ENCODE measurements at regions not wholly inside any gene's neighbourhood (a gene's known extent, or its start where the extent isn't known, plus 50 kb on each side); places are given as distances from the start of the nearest gene placed in this dataset.

DNA sequence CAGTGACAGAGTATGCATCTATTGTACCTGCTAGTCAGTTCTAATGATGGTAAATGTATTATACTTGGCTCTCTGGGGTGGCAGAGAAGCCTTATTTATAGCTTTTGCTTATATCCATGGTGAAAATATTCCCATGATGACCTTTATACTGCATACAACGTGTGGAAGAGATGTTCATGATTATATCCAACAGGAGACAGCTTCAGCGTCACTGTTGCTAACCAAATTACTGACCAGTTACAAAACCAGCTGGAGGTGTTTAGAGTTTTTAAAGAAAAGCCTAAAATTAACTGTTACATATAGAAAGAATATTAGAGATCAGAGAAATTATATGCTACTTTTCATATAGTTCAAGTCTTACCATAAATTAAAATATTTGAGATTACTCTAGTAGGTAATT lies 280.8 kb downstream of the ETV1 start:
- Histone ChIP-seq H3K36me3 (ENCODE audit: low read depth) (no peaks in the 10 kb centered on the region), H3K9me3 (ENCODE audit: insufficient read depth, low read depth) (no peaks in the 10 kb centered on the region), H3K4me3 (no peak overlapping the region), H3K9me2 (ENCODE audit: insufficient read depth) (no peaks in the 10 kb centered on the region; the same call in 1 of the 2 replicates), H2AFZ (no peak overlapping the region; the same call in 1 of the 2 replicates), H4K20me1 (ENCODE audit: insufficient read depth) (no peaks in the 10 kb centered on the region), H3K27ac (no peak overlapping the region), H3K79me2 (ENCODE audit: low read depth) (no peaks in the 10 kb centered on the region), H3F3A (ENCODE audit: insufficient read depth, low read depth) (no peaks in the 10 kb centered on the region), H3K4me2 (no peak overlapping the region), H3K4me1 (replicated peaks; ENCODE audit: insufficient read depth) (no peaks in the 10 kb centered on the region), H3K27me3 (ENCODE audit: insufficient read depth, low read depth) (no peaks in the 10 kb centered on the region)
- no peak for TF ChIP-seq EZH2 (IDR thresholded peaks at IDR 0.05; ENCODE audit: low read depth)
- TF ChIP-seq, protein P1, sequence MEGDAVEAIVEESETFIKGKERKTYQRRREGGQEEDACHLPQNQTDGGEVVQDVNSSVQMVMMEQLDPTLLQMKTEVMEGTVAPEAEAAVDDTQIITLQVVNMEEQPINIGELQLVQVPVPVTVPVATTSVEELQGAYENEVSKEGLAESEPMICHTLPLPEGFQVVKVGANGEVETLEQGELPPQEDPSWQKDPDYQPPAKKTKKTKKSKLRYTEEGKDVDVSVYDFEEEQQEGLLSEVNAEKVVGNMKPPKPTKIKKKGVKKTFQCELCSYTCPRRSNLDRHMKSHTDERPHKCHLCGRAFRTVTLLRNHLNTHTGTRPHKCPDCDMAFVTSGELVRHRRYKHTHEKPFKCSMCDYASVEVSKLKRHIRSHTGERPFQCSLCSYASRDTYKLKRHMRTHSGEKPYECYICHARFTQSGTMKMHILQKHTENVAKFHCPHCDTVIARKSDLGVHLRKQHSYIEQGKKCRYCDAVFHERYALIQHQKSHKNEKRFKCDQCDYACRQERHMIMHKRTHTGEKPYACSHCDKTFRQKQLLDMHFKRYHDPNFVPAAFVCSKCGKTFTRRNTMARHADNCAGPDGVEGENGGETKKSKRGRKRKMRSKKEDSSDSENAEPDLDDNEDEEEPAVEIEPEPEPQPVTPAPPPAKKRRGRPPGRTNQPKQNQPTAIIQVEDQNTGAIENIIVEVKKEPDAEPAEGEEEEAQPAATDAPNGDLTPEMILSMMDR (conservative IDR thresholded peaks at IDR 0.05), result no peak
- BruUV-seq (replicated peaks), result no TSS peak
- intact Hi-C loops (cut with micrococcal nuclease; ENCODE audit: unreplicated experiment), result no loop called here
- CTCF ChIA-PET, result interaction anchor here (0.6 kb wide), 1 partner anchor 428 kb away, joined by 4 read pairs; no protein-coding TSS in a partner anchor
- no peak for DNase-seq
- POLR2A ChIA-PET (ENCODE audit: unreplicated experiment), result no interaction called here

- Histone ChIP-seq H3K9me2 (ENCODE audit: insufficient read depth) (no peaks in the 10 kb centered on the region), H2AFZ (no peak overlapping the region), H3K27me3 (ENCODE audit: insufficient read depth, low read depth) (no peaks in the 10 kb centered on the region), H3K27ac (no peak overlapping the region), H4K20me1 (ENCODE audit: insufficient read depth) (no peaks in the 10 kb centered on the region), H3K4me2 (no peak overlapping the region), H3F3A (ENCODE audit: insufficient read depth, low read depth) (no peaks in the 10 kb centered on the region), H3K4me1 (replicated peaks; ENCODE audit: insufficient read depth) (no peaks in the 10 kb centered on the region), H3K9me3 (ENCODE audit: insufficient read depth, low read depth) (no peaks in the 10 kb centered on the region), H3K4me3 (no peak overlapping the region), H3K36me3 (ENCODE audit: low read depth) (no peaks in the 10 kb centered on the region), H3K79me2 (ENCODE audit: low read depth) (no peaks in the 10 kb centered on the region)
- TF ChIP-seq, protein P1 (conservative IDR thresholded peaks at IDR 0.05), result no peak
- no peak for TF ChIP-seq EZH2 (IDR thresholded peaks at IDR 0.05; ENCODE audit: low read depth)
- intact Hi-C loops (cut with micrococcal nuclease; ENCODE audit: unreplicated experiment), result no loop called here
- ChIA-PET CTCF (no interaction called here), POLR2A (ENCODE audit: unreplicated experiment) (no interaction called here)
- no TSS peak for BruUV-seq (replicated peaks)
- DNase-seq, result no peak
Measured at GRCh38 chr7:13713092-13713491, 276.4 kb downstream of the ETV1 start.

DNA sequence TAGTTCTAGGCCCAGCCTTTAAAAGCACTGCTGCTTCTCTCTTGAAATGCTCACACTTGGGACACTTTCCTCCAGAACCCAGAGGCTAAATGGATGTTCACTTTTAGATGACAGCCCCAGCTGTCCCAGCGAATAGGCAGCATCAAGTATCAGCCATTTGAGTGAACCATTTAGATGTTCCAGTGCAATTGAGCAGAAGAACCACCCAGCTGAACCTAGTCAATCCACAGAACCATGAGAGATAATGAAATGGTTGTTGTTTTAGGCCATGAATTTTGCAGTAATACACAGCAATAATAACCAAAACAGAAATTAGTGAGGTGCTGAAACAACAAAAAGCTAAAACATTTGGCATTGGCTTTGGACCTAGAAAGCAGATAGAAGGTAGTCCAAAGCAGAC lies 273.9 kb downstream of the ETV1 start:
- ChIA-PET POLR2A (ENCODE audit: unreplicated experiment) (no interaction called here), CTCF (no interaction called here)
- no peaks in the 10 kb centered on the region for H3F3A ChIP-seq (ENCODE audit: insufficient read depth, low read depth)
- H4K20me1 ChIP-seq (ENCODE audit: insufficient read depth), result no peaks in the 10 kb centered on the region
- H3K27me3 ChIP-seq (ENCODE audit: insufficient read depth, low read depth), result no peaks in the 10 kb centered on the region
- H3K79me2 ChIP-seq (ENCODE audit: low read depth), result no peaks in the 10 kb centered on the region
- H3K9me2 ChIP-seq (ENCODE audit: insufficient read depth), result no peaks in the 10 kb centered on the region
- H3K4me2 ChIP-seq, result no peak overlapping the region
- H3K4me1 ChIP-seq (replicated peaks; ENCODE audit: insufficient read depth), result no peaks in the 10 kb centered on the region
- no peak for DNase-seq
- no peaks in the 10 kb centered on the region for H3K9me3 ChIP-seq (ENCODE audit: insufficient read depth, low read depth)
- no peak overlapping the region for H3K27ac ChIP-seq
- no TSS peak for BruUV-seq (replicated peaks)
- H3K36me3 ChIP-seq (ENCODE audit: low read depth), result no peaks in the 10 kb centered on the region
- no peak for TF ChIP-seq EZH2 (IDR thresholded peaks at IDR 0.05; ENCODE audit: low read depth)
- TF ChIP-seq, protein P1 (conservative IDR thresholded peaks at IDR 0.05), result no peak
- no peak overlapping the region for H3K4me3 ChIP-seq
- no peak overlapping the region for H2AFZ ChIP-seq
- intact Hi-C loops (cut with micrococcal nuclease; ENCODE audit: unreplicated experiment), result no loop called here

Data from PC-9 (cell line).